K562 (cell line): ENCODE measurements at regions not wholly inside any gene's neighbourhood (a gene's known extent, or its start where the extent isn't known, plus 50 kb on each side); places are given as distances from the start of the nearest gene placed in this dataset.
A peak's percentile ranks its signal among the peaks of the same experiment; 100 is the strongest.

Experiments used
- ADNP ChIP-seq: fragments of 200-800 bp; sonication (Bioruptor generic); IDR thresholded peaks from 2 replicates; pipeline ENCODE4 v1.6.1; 2016; ENCODE audit warnings: missing genetic modification characterization, missing compliant biosample characterization
- ATF7 ChIP-seq: fragments of 450-650 bp; IDR thresholded peaks from 2 replicates; pipeline ENCODE4 v1.7.1; 2014; ENCODE audit warnings: mild to moderate bottlenecking, moderate library complexity
- CBX1 ChIP-seq: sonication (generic); IDR thresholded peaks from 2 replicates; pipeline ENCODE4 v1.6.1; 2016; ENCODE audit warnings: antibody characterized with exemption, low read depth, mild to moderate bottlenecking
- EP300 ChIP-seq: IDR thresholded peaks from 2 replicates; pipeline ENCODE4 v1.6.1; 2012; ENCODE audit warnings: low read length, improper control_type of control experiment
- EP400 ChIP-seq: fragments of 450-650 bp; IDR thresholded peaks from 2 replicates; pipeline ENCODE4 v1.6.1; 2017; ENCODE audit warnings: antibody characterized with exemption, mild to moderate bottlenecking, moderate library complexity
- ERF ChIP-seq: fragments of 450-650 bp; formaldehyde crosslinking; IDR thresholded peaks from 2 replicates; pipeline ENCODE4 v1.4.0; 2020; ENCODE audit warnings: mild to moderate bottlenecking, mixed read lengths
- KDM1A ChIP-seq, 2 experiments: fragments of 450-650 bp; IDR thresholded peaks; 2 replicates each; pipeline ENCODE4 v1.6.1; 2016; ENCODE audit warnings: mild to moderate bottlenecking in 2 of 2
- POLR2AphosphoS2 ChIP-seq: IDR thresholded peaks from 2 replicates; pipeline ENCODE4 v1.6.1; 2012; ENCODE audit warnings: low read length, improper control_type of control experiment
- POLR2H ChIP-seq: IDR thresholded peaks from 2 replicates; pipeline ENCODE4 v1.6.1; 2016; ENCODE audit warnings: missing genetic modification characterization, low read depth, mild to moderate bottlenecking, control low read depth, missing compliant biosample characterization, moderate library complexity
- RBM34 ChIP-seq: fragments of 200-400 bp; formaldehyde crosslinking; IDR thresholded peaks from 2 replicates; pipeline ENCODE4 v1.6.1; 2018; ENCODE audit warnings: low read length, borderline replicate concordance; ENCODE audit not compliant: insufficient read depth
- SMARCE1 ChIP-seq: fragments of 450-650 bp; IDR thresholded peaks from 2 replicates; pipeline ENCODE4 v1.7.1; 2016; ENCODE audit warnings: mild to moderate bottlenecking
- SPI1 ChIP-seq: IDR thresholded peaks from 2 replicates; pipeline ENCODE4 v1.6.1; 2011; ENCODE audit warnings: low read depth, low read length, control low read depth, borderline replicate concordance
- TBL1XR1 ChIP-seq, 2 experiments: IDR thresholded peaks; 2 replicates each; pipeline ENCODE4 v1.6.1; 2012; ENCODE audit warnings: improper control_type of control experiment in 2 of 2, low read length in 2 of 2, mild to moderate bottlenecking in 1 of 2
- TEAD4 ChIP-seq, 2 experiments: sonication (generic) in 1 of 2; formaldehyde crosslinking in 1 of 2; IDR thresholded peaks; 2 replicates each; pipeline versions ENCODE4 v1.6.1 to v1.8.0; 2012 to 2022; ENCODE audit warnings: borderline replicate concordance in 1 of 2, inconsistent platforms in 1 of 2, low read length in 1 of 2, mild to moderate bottlenecking in 1 of 2, missing genetic modification reagents in 1 of 2
- TRIM28 ChIP-seq: fragments of 450-650 bp; IDR thresholded peaks from 2 replicates; pipeline ENCODE4 v1.6.1; 2017
- XRCC5 ChIP-seq: fragments of 200-400 bp; formaldehyde crosslinking; IDR thresholded peaks from 2 replicates; pipeline ENCODE4 v1.6.1; 2017; ENCODE audit warnings: low read depth, mild to moderate bottlenecking, low read length
- ZNF165 ChIP-seq: fragments of 250-450 bp; sonication (Bioruptor Pico); IDR thresholded peaks from 2 replicates; pipeline ENCODE4 v1.4.0; 2020; ENCODE audit warnings: borderline replicate concordance
- TF ChIP-seq, protein P1 (sequence below): fragments of 450-650 bp; formaldehyde crosslinking; IDR thresholded peaks from 2 replicates; pipeline ENCODE4 v1.4.0; 2020; ENCODE audit warnings: mild to moderate bottlenecking, moderate library complexity
- TF ChIP-seq, protein P2 (sequence below): fragments of 250-450 bp; sonication (Bioruptor Pico); IDR thresholded peaks from 2 replicates; pipeline ENCODE4 v1.9.0; 2021; ENCODE audit warnings: mild to moderate bottlenecking, inconsistent platforms
- TF ChIP-seq, protein P3 (sequence below): fragments of 450-650 bp; formaldehyde crosslinking; IDR thresholded peaks from 2 replicates; pipeline ENCODE4 v1.4.0; 2022; ENCODE audit warnings: missing genetic modification characterization

GRCh38 chr7:131111081-131111576, 216.5 kb upstream of the MKLN1 start (continued):
- TF ChIP-seq EP300 (no peak), XRCC5 (no peak), ATF7 (peak; percentile 44; the same call in 1 of the 2 replicates), TBL1XR1 (IDR thresholded peaks at IDR 0.05; ENCODE audit: low read length in 2 of 2) (0 out of 4 replicates have a peak, but pooled peaks of 1 of the 2 experiments have one; percentile 23), TRIM28 (peak; percentile 20; the same call in 1 of the 2 replicates), EP400 (peak; percentile 37), POLR2AphosphoS2 (no peak), SPI1 (peak; percentile 99), TEAD4 (IDR thresholded peaks at IDR 0.05; ENCODE audit: low read length) (peak; percentile 39; the same call in 1 of the 2 replicates), TEAD4 (CRISPR knock-in tag; IDR thresholded peaks at IDR 0.05; ENCODE audit: borderline replicate concordance) (no peak), KDM1A (IDR thresholded peaks at IDR 0.05) (peak in 1 of 2 experiments; percentile 39; a peak in 1 of 4 replicates), SMARCE1 (peak; percentile 72; the same call in 1 of the 2 replicates), POLR2H (0 out of 2 replicates have a peak, but pooled peaks have one; percentile 26), ZNF165 (CRISPR knock-in tag) (no peak), RBM34 (no peak), ERF (CRISPR knock-in tag) (peak; percentile 80), CBX1 (no peak), ADNP (tag) (no peak)
- TF ChIP-seq, protein P1, sequence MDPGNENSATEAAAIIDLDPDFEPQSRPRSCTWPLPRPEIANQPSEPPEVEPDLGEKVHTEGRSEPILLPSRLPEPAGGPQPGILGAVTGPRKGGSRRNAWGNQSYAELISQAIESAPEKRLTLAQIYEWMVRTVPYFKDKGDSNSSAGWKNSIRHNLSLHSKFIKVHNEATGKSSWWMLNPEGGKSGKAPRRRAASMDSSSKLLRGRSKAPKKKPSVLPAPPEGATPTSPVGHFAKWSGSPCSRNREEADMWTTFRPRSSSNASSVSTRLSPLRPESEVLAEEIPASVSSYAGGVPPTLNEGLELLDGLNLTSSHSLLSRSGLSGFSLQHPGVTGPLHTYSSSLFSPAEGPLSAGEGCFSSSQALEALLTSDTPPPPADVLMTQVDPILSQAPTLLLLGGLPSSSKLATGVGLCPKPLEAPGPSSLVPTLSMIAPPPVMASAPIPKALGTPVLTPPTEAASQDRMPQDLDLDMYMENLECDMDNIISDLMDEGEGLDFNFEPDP (CRISPR knock-in tag) = no peak
- TF ChIP-seq, protein P2, sequence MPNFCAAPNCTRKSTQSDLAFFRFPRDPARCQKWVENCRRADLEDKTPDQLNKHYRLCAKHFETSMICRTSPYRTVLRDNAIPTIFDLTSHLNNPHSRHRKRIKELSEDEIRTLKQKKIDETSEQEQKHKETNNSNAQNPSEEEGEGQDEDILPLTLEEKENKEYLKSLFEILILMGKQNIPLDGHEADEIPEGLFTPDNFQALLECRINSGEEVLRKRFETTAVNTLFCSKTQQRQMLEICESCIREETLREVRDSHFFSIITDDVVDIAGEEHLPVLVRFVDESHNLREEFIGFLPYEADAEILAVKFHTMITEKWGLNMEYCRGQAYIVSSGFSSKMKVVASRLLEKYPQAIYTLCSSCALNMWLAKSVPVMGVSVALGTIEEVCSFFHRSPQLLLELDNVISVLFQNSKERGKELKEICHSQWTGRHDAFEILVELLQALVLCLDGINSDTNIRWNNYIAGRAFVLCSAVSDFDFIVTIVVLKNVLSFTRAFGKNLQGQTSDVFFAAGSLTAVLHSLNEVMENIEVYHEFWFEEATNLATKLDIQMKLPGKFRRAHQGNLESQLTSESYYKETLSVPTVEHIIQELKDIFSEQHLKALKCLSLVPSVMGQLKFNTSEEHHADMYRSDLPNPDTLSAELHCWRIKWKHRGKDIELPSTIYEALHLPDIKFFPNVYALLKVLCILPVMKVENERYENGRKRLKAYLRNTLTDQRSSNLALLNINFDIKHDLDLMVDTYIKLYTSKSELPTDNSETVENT = no peak
- TF ChIP-seq, protein P3, sequence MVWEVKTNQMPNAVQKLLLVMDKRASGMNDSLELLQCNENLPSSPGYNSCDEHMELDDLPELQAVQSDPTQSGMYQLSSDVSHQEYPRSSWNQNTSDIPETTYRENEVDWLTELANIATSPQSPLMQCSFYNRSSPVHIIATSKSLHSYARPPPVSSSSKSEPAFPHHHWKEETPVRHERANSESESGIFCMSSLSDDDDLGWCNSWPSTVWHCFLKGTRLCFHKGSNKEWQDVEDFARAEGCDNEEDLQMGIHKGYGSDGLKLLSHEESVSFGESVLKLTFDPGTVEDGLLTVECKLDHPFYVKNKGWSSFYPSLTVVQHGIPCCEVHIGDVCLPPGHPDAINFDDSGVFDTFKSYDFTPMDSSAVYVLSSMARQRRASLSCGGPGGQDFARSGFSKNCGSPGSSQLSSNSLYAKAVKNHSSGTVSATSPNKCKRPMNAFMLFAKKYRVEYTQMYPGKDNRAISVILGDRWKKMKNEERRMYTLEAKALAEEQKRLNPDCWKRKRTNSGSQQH (CRISPR knock-in tag) = 0 out of 2 replicates have a peak, but pooled peaks have one; percentile 14
